Caki2 (cell line): ENCODE measurements at regions not wholly inside any gene's neighbourhood (a gene's known extent, or its start where the extent isn't known, plus 50 kb on each side); places are given as distances from the start of the nearest gene placed in this dataset.
"Not testable (repeated sequence)": the region's sequence is repeated elsewhere in the genome, so short reads cannot be mapped to it uniquely, and the experiment has no call there.

ENCODE experiments used
- DNase-seq: peaks from one replicate; pipeline ENCODE4 v3.0.0-alpha.2; 2015; ENCODE audit warnings: low read depth
- in situ Hi-C: cut with HindIII; loops from 2 replicates; pipeline ENCODE4 v1.10.0; 2016; ENCODE audit warnings: low sequenced_read_pairs, low pct_unique_long_range_greater_than_20kb, mixed read lengths

GRCh38 chr13:52933099-52933498, 84.7 kb upstream of the PCDH8 start:
- no peak for DNase-seq
- in situ Hi-C loops: no loop called here

- DNase-seq: no peak
- in situ Hi-C loops: no loop called here
Observed at GRCh38 chr13:52932649-52933048, 84.2 kb upstream of the PCDH8 start.

GRCh38 chr13:52931539-52932431, 83.3 kb upstream of the PCDH8 start:
- in situ Hi-C loops: no loop called here
- no peak for DNase-seq

GRCh38 chr13:52931131-52931530, 82.7 kb upstream of the PCDH8 start:
- in situ Hi-C loops: no loop called here
- DNase-seq: no peak

- in situ Hi-C loops: no loop called here
- DNase-seq: no peak
Observed at GRCh38 chr13:52929846-52930245, 81.4 kb upstream of the PCDH8 start.

- DNase-seq: no peak
- in situ Hi-C loops: no loop called here
Observed at GRCh38 chr13:52926971-52927370, 78.5 kb upstream of the PCDH8 start.

GRCh38 chr13:52925775-52926285, 77.4 kb upstream of the PCDH8 start:
- in situ Hi-C loops: no loop called here
- DNase-seq: no peak

GRCh38 chr13:52925251-52925650, 76.8 kb upstream of the PCDH8 start:
- in situ Hi-C loops: no loop called here
- DNase-seq: no peak

- in situ Hi-C loops: no loop called here
- no peak for DNase-seq
Observed at GRCh38 chr13:52924289-52925148, 76.1 kb upstream of the PCDH8 start.

- no peak for DNase-seq
- in situ Hi-C loops: no loop called here
Observed at GRCh38 chr13:52922961-52923360, 74.5 kb upstream of the PCDH8 start.

GRCh38 chr13:52921194-52921593, 72.8 kb upstream of the PCDH8 start:
- in situ Hi-C loops: no loop called here
- DNase-seq: no peak

GRCh38 chr13:52916486-52916990, 68.1 kb upstream of the PCDH8 start:
- DNase-seq: no peak
- in situ Hi-C loops: no loop called here

- no peak for DNase-seq
- in situ Hi-C loops: no loop called here
Observed at GRCh38 chr13:52911340-52911739, 62.9 kb upstream of the PCDH8 start.

- DNase-seq, in situ Hi-C loops: not testable (repeated sequence)
Observed at GRCh38 chr13:52910318-52910717, 61.9 kb upstream of the PCDH8 start.

GRCh38 chr13:52906122-52906903, 57.9 kb upstream of the PCDH8 start:
- no peak for DNase-seq
- in situ Hi-C loops: no loop called here

GRCh38 chr13:52905701-52906100, 57.3 kb upstream of the PCDH8 start:
- in situ Hi-C loops: no loop called here
- no peak for DNase-seq

- in situ Hi-C loops: no loop called here
- DNase-seq: no peak
Observed at GRCh38 chr13:52903320-52903719, 54.9 kb upstream of the PCDH8 start.

GRCh38 chr13:52899206-52899605, 50.8 kb upstream of the PCDH8 start:
- no peak for DNase-seq
- in situ Hi-C loops: no loop called here
